ENCODE measurements at regions not wholly inside any gene's neighbourhood (a gene's known extent, or its start where the extent isn't known, plus 50 kb on each side); places are given as distances from the start of the nearest gene placed in this dataset.

DNA sequence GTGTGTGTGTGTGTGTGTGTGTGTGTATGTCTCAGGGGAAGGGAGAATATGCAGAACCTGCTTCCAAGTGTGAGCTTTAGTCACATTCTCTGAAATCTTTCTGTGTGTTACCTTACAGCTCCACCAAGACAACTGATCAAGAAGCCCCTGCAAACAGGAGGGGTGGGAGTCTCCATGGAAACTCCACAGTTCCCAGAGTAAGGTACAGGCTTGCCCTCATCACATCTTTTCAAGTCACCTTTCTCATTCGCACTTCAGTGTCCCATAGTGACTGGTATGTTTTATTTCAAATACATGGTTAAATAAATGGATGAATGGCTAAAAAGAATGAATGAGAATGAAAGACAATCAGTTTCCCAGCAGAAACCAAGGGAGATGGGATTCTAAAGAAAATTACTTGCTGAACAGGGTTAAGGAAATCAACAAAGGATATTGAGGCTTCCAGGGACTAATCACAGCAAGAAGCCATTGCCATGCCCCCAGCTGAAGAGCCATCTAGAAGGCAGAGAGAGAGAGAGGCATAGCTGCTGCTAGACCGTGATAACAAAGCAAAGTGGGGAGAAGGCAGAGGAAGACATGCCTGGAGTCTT is 987.2 kb upstream of the CELF4 start:
- H3K79me2 ChIP-seq (ENCODE audit: insufficient read depth, low read length) = no peaks in the 10 kb centered on the region
- no peak overlapping the region for H3K4me3 ChIP-seq (ENCODE audit: low read depth, low read length, poor library complexity, severe bottlenecking)
- H3K27ac ChIP-seq (ENCODE audit: low read depth, low read length, poor library complexity, severe bottlenecking) = no peak overlapping the region
- no peaks in the 10 kb centered on the region for H3K4me1 ChIP-seq (ENCODE audit: insufficient read depth, low read length, severe bottlenecking)
- no peak overlapping the region for H3K4me2 ChIP-seq (ENCODE audit: low read length)
- H2AFZ ChIP-seq (ENCODE audit: low read length) = no peak overlapping the region
- H3F3A ChIP-seq (ENCODE audit: insufficient read depth, low read length) = no peaks in the 10 kb centered on the region
- no peaks in the 10 kb centered on the region for H3K9me3 ChIP-seq (ENCODE audit: low read length)
- no peaks in the 10 kb centered on the region for H3K9me2 ChIP-seq (ENCODE audit: low read depth, low read length)
- no peaks in the 10 kb centered on the region for H3K36me3 ChIP-seq (ENCODE audit: insufficient read depth, low read length)
- TF ChIP-seq, protein P1, sequence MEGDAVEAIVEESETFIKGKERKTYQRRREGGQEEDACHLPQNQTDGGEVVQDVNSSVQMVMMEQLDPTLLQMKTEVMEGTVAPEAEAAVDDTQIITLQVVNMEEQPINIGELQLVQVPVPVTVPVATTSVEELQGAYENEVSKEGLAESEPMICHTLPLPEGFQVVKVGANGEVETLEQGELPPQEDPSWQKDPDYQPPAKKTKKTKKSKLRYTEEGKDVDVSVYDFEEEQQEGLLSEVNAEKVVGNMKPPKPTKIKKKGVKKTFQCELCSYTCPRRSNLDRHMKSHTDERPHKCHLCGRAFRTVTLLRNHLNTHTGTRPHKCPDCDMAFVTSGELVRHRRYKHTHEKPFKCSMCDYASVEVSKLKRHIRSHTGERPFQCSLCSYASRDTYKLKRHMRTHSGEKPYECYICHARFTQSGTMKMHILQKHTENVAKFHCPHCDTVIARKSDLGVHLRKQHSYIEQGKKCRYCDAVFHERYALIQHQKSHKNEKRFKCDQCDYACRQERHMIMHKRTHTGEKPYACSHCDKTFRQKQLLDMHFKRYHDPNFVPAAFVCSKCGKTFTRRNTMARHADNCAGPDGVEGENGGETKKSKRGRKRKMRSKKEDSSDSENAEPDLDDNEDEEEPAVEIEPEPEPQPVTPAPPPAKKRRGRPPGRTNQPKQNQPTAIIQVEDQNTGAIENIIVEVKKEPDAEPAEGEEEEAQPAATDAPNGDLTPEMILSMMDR (IDR thresholded peaks at IDR 0.05; ENCODE audit: low read length) = no peak
- TF ChIP-seq EZH2 (IDR thresholded peaks at IDR 0.05; ENCODE audit: borderline replicate concordance, low read length) = no peak
- no peak overlapping the region for H3K9ac ChIP-seq (ENCODE audit: low read length)
- H3K27me3 ChIP-seq (ENCODE audit: insufficient read depth, low read length) = no peaks in the 10 kb centered on the region
- H4K20me1 ChIP-seq (ENCODE audit: insufficient read depth, low read length) = no peaks in the 10 kb centered on the region

DNA sequence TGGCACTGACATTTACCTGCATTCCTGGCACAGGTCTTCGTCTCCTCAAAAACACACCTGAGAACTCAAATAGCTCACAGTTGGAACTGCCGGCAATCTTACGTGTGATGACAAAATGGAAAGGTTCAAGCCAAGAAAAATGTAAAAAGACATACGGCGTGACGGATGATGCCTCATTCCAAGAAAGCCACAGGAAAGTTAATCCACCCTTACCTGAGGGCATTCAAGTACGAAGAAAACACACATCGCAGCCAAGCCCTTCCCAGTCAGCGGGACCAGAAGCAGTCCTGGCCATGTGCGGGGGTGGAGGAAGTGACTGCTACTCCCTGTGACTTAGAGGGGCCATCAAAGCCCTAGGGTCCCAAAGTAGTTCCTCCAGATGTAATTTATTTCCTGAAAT is 986.3 kb upstream of the CELF4 start:
- no peak overlapping the region for H3K4me3 ChIP-seq (ENCODE audit: low read depth, low read length, poor library complexity, severe bottlenecking)
- H4K20me1 ChIP-seq (ENCODE audit: insufficient read depth, low read length) = no peaks in the 10 kb centered on the region
- no peak overlapping the region for H2AFZ ChIP-seq (ENCODE audit: low read length)
- H3K4me1 ChIP-seq (ENCODE audit: insufficient read depth, low read length, severe bottlenecking) = no peaks in the 10 kb centered on the region
- no peaks in the 10 kb centered on the region for H3K36me3 ChIP-seq (ENCODE audit: insufficient read depth, low read length)
- no peaks in the 10 kb centered on the region for H3K79me2 ChIP-seq (ENCODE audit: insufficient read depth, low read length)
- H3K9me2 ChIP-seq (ENCODE audit: low read depth, low read length) = no peaks in the 10 kb centered on the region
- no peak overlapping the region for H3K4me2 ChIP-seq (ENCODE audit: low read length)
- H3K27ac ChIP-seq (ENCODE audit: low read depth, low read length, poor library complexity, severe bottlenecking) = no peak overlapping the region
- no peaks in the 10 kb centered on the region for H3K9me3 ChIP-seq (ENCODE audit: low read length)
- TF ChIP-seq EZH2 (IDR thresholded peaks at IDR 0.05; ENCODE audit: borderline replicate concordance, low read length) = no peak
- TF ChIP-seq, protein P1 (IDR thresholded peaks at IDR 0.05; ENCODE audit: low read length) = no peak
- no peaks in the 10 kb centered on the region for H3F3A ChIP-seq (ENCODE audit: insufficient read depth, low read length)
- H3K9ac ChIP-seq (ENCODE audit: low read length) = no peak overlapping the region
- no peaks in the 10 kb centered on the region for H3K27me3 ChIP-seq (ENCODE audit: insufficient read depth, low read length)

DNA sequence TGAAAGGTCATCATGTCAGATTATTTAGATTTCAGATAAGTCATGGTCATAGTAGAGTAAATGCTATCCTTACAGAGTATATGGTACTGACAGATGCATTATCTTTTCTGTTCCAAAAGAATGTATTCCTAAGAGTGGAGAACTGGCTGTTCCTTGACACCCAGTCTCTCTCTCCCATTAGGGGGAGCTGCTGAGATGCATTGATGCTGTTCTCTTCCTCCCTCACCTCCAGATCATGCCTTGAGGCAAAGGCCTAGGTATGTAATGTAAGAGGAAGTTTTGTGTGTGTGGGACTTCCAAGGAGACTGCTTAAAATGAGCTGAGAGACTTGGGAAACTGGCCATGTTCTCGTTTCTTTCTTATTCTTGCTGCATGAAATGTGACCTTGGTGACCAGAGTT is 979.5 kb upstream of the CELF4 start:
- Histone ChIP-seq H3K9me2 (ENCODE audit: low read depth, low read length) (no peaks in the 10 kb centered on the region), H3K27me3 (ENCODE audit: insufficient read depth, low read length) (no peaks in the 10 kb centered on the region), H3K4me2 (ENCODE audit: low read length) (no peak overlapping the region), H3K36me3 (ENCODE audit: insufficient read depth, low read length) (no peaks in the 10 kb centered on the region), H3K4me1 (ENCODE audit: insufficient read depth, low read length, severe bottlenecking) (no peaks in the 10 kb centered on the region), H3K79me2 (ENCODE audit: insufficient read depth, low read length) (no peaks in the 10 kb centered on the region), H3K9ac (ENCODE audit: low read length) (no peak overlapping the region), H2AFZ (ENCODE audit: low read length) (no peak overlapping the region), H3K4me3 (ENCODE audit: low read depth, low read length, poor library complexity, severe bottlenecking) (no peak overlapping the region), H3K9me3 (ENCODE audit: low read length) (no peaks in the 10 kb centered on the region), H4K20me1 (ENCODE audit: insufficient read depth, low read length) (no peaks in the 10 kb centered on the region), H3F3A (ENCODE audit: insufficient read depth, low read length) (no peaks in the 10 kb centered on the region), H3K27ac (ENCODE audit: low read depth, low read length, poor library complexity, severe bottlenecking) (no peak overlapping the region)
- TF ChIP-seq EZH2 (IDR thresholded peaks at IDR 0.05; ENCODE audit: borderline replicate concordance, low read length) = no peak
- TF ChIP-seq, protein P1 (IDR thresholded peaks at IDR 0.05; ENCODE audit: low read length) = peak; percentile 39
